ENCODE measurements at regions not wholly inside any gene's neighbourhood (a gene's known extent, or its start where the extent isn't known, plus 50 kb on each side); places are given as distances from the start of the nearest gene placed in this dataset.
A peak's percentile ranks its signal among the peaks of the same experiment; 100 is the strongest.

GRCh38 chr1:220366269-220366668 is 94.0 kb upstream of the RAB3GAP2 start:
- no peak for DNase-seq

GRCh38 chr1:220363196-220363837 is 91.1 kb upstream of the RAB3GAP2 start:
- H3K27me3 ChIP-seq: no peaks in the 10 kb centered on the region
- H3K36me3 ChIP-seq: no peaks in the 10 kb centered on the region
- H3K4me3 ChIP-seq (ENCODE audit: low read depth, low read length): no peak overlapping the region
- no peak for TF ChIP-seq CTCF (IDR thresholded peaks at IDR 0.05; ENCODE audit: low read depth, low read length)
- H3K4me1 ChIP-seq: peaks cover 8% of the 10 kb centered on the region
- no peaks in the 10 kb centered on the region for H3K9me3 ChIP-seq
- DNase-seq: no peak

More at GRCh38 chr1:220366269-220366668, 94.0 kb upstream of the RAB3GAP2 start:
- Histone ChIP-seq H3K36me3 (no peaks in the 10 kb centered on the region), H3K27me3 (no peaks in the 10 kb centered on the region), H3K9me3 (no peaks in the 10 kb centered on the region), H3K4me1 (peaks cover 8% of the 10 kb centered on the region), H3K4me3 (ENCODE audit: low read depth, low read length) (no peak overlapping the region)
- TF ChIP-seq CTCF (IDR thresholded peaks at IDR 0.05; ENCODE audit: low read depth, low read length): no peak

GRCh38 chr1:220356981-220357850 is 85.0 kb upstream of the RAB3GAP2 start:
- 0 out of 2 replicates have a peak, but pooled peaks cover 4% of the 10 kb centered on the region for H3K27me3 ChIP-seq
- no peak for TF ChIP-seq CTCF (IDR thresholded peaks at IDR 0.05; ENCODE audit: low read depth, low read length)
- no peaks in the 10 kb centered on the region for H3K4me1 ChIP-seq
- no peak overlapping the region for H3K4me3 ChIP-seq (ENCODE audit: low read depth, low read length)
- no peaks in the 10 kb centered on the region for H3K9me3 ChIP-seq
- no peak for DNase-seq
- no peaks in the 10 kb centered on the region for H3K36me3 ChIP-seq

GRCh38 chr1:220353229-220354012 is 81.2 kb upstream of the RAB3GAP2 start:
- TF ChIP-seq CTCF (IDR thresholded peaks at IDR 0.05; ENCODE audit: low read depth, low read length): peak; percentile 26
- Histone ChIP-seq H3K36me3 (no peaks in the 10 kb centered on the region), H3K9me3 (no peaks in the 10 kb centered on the region), H3K27me3 (peaks cover 6% of the 10 kb centered on the region; the same call in 1 of the 2 replicates), H3K4me1 (no peaks in the 10 kb centered on the region), H3K4me3 (ENCODE audit: low read depth, low read length) (no peak overlapping the region)
- DNase-seq: no peak

- no peaks in the 10 kb centered on the region for H3K4me1 ChIP-seq
- TF ChIP-seq CTCF (IDR thresholded peaks at IDR 0.05; ENCODE audit: low read depth, low read length): no peak
- no peaks in the 10 kb centered on the region for H3K9me3 ChIP-seq
- H3K4me3 ChIP-seq (ENCODE audit: low read depth, low read length): no peak overlapping the region
- no peak for DNase-seq
- peaks cover 5% of the 10 kb centered on the region for H3K27me3 ChIP-seq
- no peaks in the 10 kb centered on the region for H3K36me3 ChIP-seq
These were observed 76.0 kb upstream of the RAB3GAP2 start for GRCh38 chr1:220348211-220348610.

Measured in BE2C (cell line).